ENCODE measurements at regions not wholly inside any gene's neighbourhood (a gene's known extent, or its start where the extent isn't known, plus 50 kb on each side); places are given as distances from the start of the nearest gene placed in this dataset.
"Not testable (repeated sequence)": the region's sequence is repeated elsewhere in the genome, so short reads cannot be mapped to it uniquely, and the experiment has no call there.

GRCh38 chr15:21009651-21010050 is 143.5 kb upstream of the POTEB2 start:
- BruUV-seq (replicated peaks); H3K4me3 ChIP-seq (ENCODE audit: low read length); POLR2A ChIA-PET (ENCODE audit: unreplicated experiment); H3K36me3 ChIP-seq (ENCODE audit: low read depth, low read length); CTCF ChIA-PET; H3K9me3 ChIP-seq (ENCODE audit: low read length); H3K9ac ChIP-seq (ENCODE audit: low read length); H3K4me2 ChIP-seq (ENCODE audit: low read length); ATAC-seq; intact Hi-C loops (cut with micrococcal nuclease); H4K20me1 ChIP-seq (ENCODE audit: low read length); DNase-seq; H3F3A ChIP-seq (ENCODE audit: low read length, unreplicated experiment); H3K79me2 ChIP-seq (ENCODE audit: low read length); H3K27me3 ChIP-seq (ENCODE audit: low read length); H3K4me1 ChIP-seq (ENCODE audit: insufficient read depth, low read length); H2AFZ ChIP-seq (ENCODE audit: low read length); H3K9me2 ChIP-seq (replicated peaks; ENCODE audit: low read length); H3K27ac ChIP-seq (ENCODE audit: low read length): not testable (repeated sequence)

GRCh38 chr15:21003459-21003858 is 137.3 kb upstream of the POTEB2 start:
- BruUV-seq (replicated peaks); POLR2A ChIA-PET (ENCODE audit: unreplicated experiment): not testable (repeated sequence)

GRCh38 chr15:21001950-21002349 is 135.8 kb upstream of the POTEB2 start:
- POLR2A ChIA-PET (ENCODE audit: unreplicated experiment); H3K79me2 ChIP-seq (ENCODE audit: low read length); H3K4me1 ChIP-seq (ENCODE audit: insufficient read depth, low read length); ATAC-seq; DNase-seq; H4K20me1 ChIP-seq (ENCODE audit: low read length); H3F3A ChIP-seq (ENCODE audit: low read length, unreplicated experiment); H2AFZ ChIP-seq (ENCODE audit: low read length); H3K27ac ChIP-seq (ENCODE audit: low read length); H3K9ac ChIP-seq (ENCODE audit: low read length); H3K9me3 ChIP-seq (ENCODE audit: low read length); BruUV-seq (replicated peaks); H3K27me3 ChIP-seq (ENCODE audit: low read length); H3K36me3 ChIP-seq (ENCODE audit: low read depth, low read length); H3K9me2 ChIP-seq (replicated peaks; ENCODE audit: low read length); intact Hi-C loops (cut with micrococcal nuclease); H3K4me3 ChIP-seq (ENCODE audit: low read length); CTCF ChIA-PET; H3K4me2 ChIP-seq (ENCODE audit: low read length): not testable (repeated sequence)

More at GRCh38 chr15:21003459-21003858, 137.3 kb upstream of the POTEB2 start:
- H3F3A ChIP-seq (ENCODE audit: low read length, unreplicated experiment); H4K20me1 ChIP-seq (ENCODE audit: low read length); ATAC-seq; DNase-seq; H3K4me1 ChIP-seq (ENCODE audit: insufficient read depth, low read length); H3K9me3 ChIP-seq (ENCODE audit: low read length); H3K9me2 ChIP-seq (replicated peaks; ENCODE audit: low read length); H3K27ac ChIP-seq (ENCODE audit: low read length); H3K79me2 ChIP-seq (ENCODE audit: low read length); H3K36me3 ChIP-seq (ENCODE audit: low read depth, low read length); H3K4me2 ChIP-seq (ENCODE audit: low read length); H3K4me3 ChIP-seq (ENCODE audit: low read length); H3K27me3 ChIP-seq (ENCODE audit: low read length); H3K9ac ChIP-seq (ENCODE audit: low read length); intact Hi-C loops (cut with micrococcal nuclease); CTCF ChIA-PET; H2AFZ ChIP-seq (ENCODE audit: low read length): not testable (repeated sequence)

GRCh38 chr15:20991691-20992090 is 125.6 kb upstream of the POTEB2 start:
- H3K9ac ChIP-seq (ENCODE audit: low read length); intact Hi-C loops (cut with micrococcal nuclease); H4K20me1 ChIP-seq (ENCODE audit: low read length); H3K4me1 ChIP-seq (ENCODE audit: insufficient read depth, low read length); DNase-seq; H3K27ac ChIP-seq (ENCODE audit: low read length); H3F3A ChIP-seq (ENCODE audit: low read length, unreplicated experiment); POLR2A ChIA-PET (ENCODE audit: unreplicated experiment); CTCF ChIA-PET; H3K36me3 ChIP-seq (ENCODE audit: low read depth, low read length); H3K27me3 ChIP-seq (ENCODE audit: low read length); H3K4me3 ChIP-seq (ENCODE audit: low read length); H2AFZ ChIP-seq (ENCODE audit: low read length); H3K9me3 ChIP-seq (ENCODE audit: low read length); BruUV-seq (replicated peaks); H3K9me2 ChIP-seq (replicated peaks; ENCODE audit: low read length); H3K79me2 ChIP-seq (ENCODE audit: low read length); H3K4me2 ChIP-seq (ENCODE audit: low read length): not testable (repeated sequence)
- peak; percentile 74 for ATAC-seq

DNA sequence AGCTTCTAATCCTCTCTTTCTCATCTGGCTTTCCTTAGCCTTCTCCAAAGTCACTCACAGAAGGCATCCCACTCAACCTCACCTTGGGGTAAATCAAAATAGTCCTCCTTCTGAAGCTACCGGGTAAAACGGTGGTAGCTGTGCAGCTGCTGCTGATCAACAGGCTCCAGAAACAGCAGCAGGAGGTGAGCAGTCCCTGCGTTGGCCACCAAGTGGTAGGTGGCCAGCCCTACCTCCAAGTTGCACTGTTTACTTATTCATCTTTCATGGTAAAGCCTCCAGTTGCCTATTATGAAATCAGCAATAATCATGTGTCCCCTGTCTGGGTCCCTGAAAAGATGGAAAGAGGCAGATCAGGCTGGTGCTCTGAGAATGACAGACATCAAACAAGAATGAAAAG is 125.1 kb upstream of the POTEB2 start:
- ATAC-seq; H3K4me3 ChIP-seq (ENCODE audit: low read length); H3K4me1 ChIP-seq (ENCODE audit: insufficient read depth, low read length); CTCF ChIA-PET; H3K27ac ChIP-seq (ENCODE audit: low read length); H3K79me2 ChIP-seq (ENCODE audit: low read length); H4K20me1 ChIP-seq (ENCODE audit: low read length); H3K9me2 ChIP-seq (replicated peaks; ENCODE audit: low read length); H3K27me3 ChIP-seq (ENCODE audit: low read length); H3F3A ChIP-seq (ENCODE audit: low read length, unreplicated experiment); H3K36me3 ChIP-seq (ENCODE audit: low read depth, low read length); intact Hi-C loops (cut with micrococcal nuclease); H3K9ac ChIP-seq (ENCODE audit: low read length); H2AFZ ChIP-seq (ENCODE audit: low read length); POLR2A ChIA-PET (ENCODE audit: unreplicated experiment); DNase-seq; BruUV-seq (replicated peaks); H3K4me2 ChIP-seq (ENCODE audit: low read length); H3K9me3 ChIP-seq (ENCODE audit: low read length): not testable (repeated sequence)

DNA sequence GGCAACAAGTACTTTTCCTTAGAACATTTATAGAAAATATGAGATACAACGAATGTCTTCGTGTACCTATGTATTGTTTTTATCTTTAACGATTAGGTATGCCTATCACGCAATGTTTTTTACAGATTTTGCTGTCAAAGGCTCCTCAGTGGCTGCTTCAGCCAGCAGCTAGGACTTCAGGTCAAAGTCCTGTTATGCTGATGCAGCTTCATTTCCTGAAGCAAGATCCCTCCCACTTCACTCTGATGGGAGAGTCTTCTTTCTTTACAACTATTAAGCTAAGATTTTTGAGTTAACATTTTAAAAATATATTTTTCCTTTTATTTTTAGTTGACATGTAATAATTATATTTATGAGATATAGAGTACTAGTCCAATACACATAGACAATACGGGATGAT is 120.7 kb upstream of the POTEB2 start:
- H3K4me2 ChIP-seq (ENCODE audit: low read length); H3K9me2 ChIP-seq (replicated peaks; ENCODE audit: low read length); POLR2A ChIA-PET (ENCODE audit: unreplicated experiment); H3K36me3 ChIP-seq (ENCODE audit: low read depth, low read length); H3K79me2 ChIP-seq (ENCODE audit: low read length); DNase-seq; H3K4me3 ChIP-seq (ENCODE audit: low read length); H3K4me1 ChIP-seq (ENCODE audit: insufficient read depth, low read length); H3F3A ChIP-seq (ENCODE audit: low read length, unreplicated experiment); H3K27ac ChIP-seq (ENCODE audit: low read length); intact Hi-C loops (cut with micrococcal nuclease); CTCF ChIA-PET; H2AFZ ChIP-seq (ENCODE audit: low read length); BruUV-seq (replicated peaks); H4K20me1 ChIP-seq (ENCODE audit: low read length); ATAC-seq; H3K9me3 ChIP-seq (ENCODE audit: low read length); H3K9ac ChIP-seq (ENCODE audit: low read length); H3K27me3 ChIP-seq (ENCODE audit: low read length): not testable (repeated sequence)

- H3K4me3 ChIP-seq (ENCODE audit: low read length); H3K4me2 ChIP-seq (ENCODE audit: low read length); H3K27me3 ChIP-seq (ENCODE audit: low read length); H3K9me2 ChIP-seq (replicated peaks; ENCODE audit: low read length); H3K36me3 ChIP-seq (ENCODE audit: low read depth, low read length); POLR2A ChIA-PET (ENCODE audit: unreplicated experiment); H3K79me2 ChIP-seq (ENCODE audit: low read length); H2AFZ ChIP-seq (ENCODE audit: low read length); intact Hi-C loops (cut with micrococcal nuclease); H3K9me3 ChIP-seq (ENCODE audit: low read length); H3K27ac ChIP-seq (ENCODE audit: low read length); H3F3A ChIP-seq (ENCODE audit: low read length, unreplicated experiment); BruUV-seq (replicated peaks); CTCF ChIA-PET; H4K20me1 ChIP-seq (ENCODE audit: low read length); H3K9ac ChIP-seq (ENCODE audit: low read length); DNase-seq; H3K4me1 ChIP-seq (ENCODE audit: insufficient read depth, low read length): not testable (repeated sequence)
- peak; percentile 64; the same call in 1 of the 2 replicates for ATAC-seq
Observed at GRCh38 chr15:20978057-20978456, 111.9 kb upstream of the POTEB2 start.
